ENCODE measurements at regions not wholly inside any gene's neighbourhood (a gene's known extent, or its start where the extent isn't known, plus 50 kb on each side); places are given as distances from the start of the nearest gene placed in this dataset.

GRCh38 chr9:108517651-108518365 is 338.0 kb downstream of the ACTL7B start:
- no peak for TF ChIP-seq POLR2AphosphoS5 (IDR thresholded peaks at IDR 0.05; ENCODE audit: insufficient read depth, low read depth, low read length)
- TF ChIP-seq CTCF (IDR thresholded peaks at IDR 0.05; ENCODE audit: extremely low read depth in 1 of 2, insufficient read depth in 1 of 2, low read depth in 1 of 2, low read length in 2 of 2) = no peak
- no peak for TF ChIP-seq POLR2A (IDR thresholded peaks at IDR 0.05; ENCODE audit: low read depth, low read length)
- TF ChIP-seq EZH2 (IDR thresholded peaks at IDR 0.05; ENCODE audit: borderline replicate concordance, low read depth, low read length, severe bottlenecking) = no peak
- TF ChIP-seq MAX (IDR thresholded peaks at IDR 0.05; ENCODE audit: insufficient read depth, insufficient read length) = no peak

Data from endothelial cell of umbilical vein (primary cell).